OCI-LY3 (cell line): ENCODE measurements at regions not wholly inside any gene's neighbourhood (a gene's known extent, or its start where the extent isn't known, plus 50 kb on each side); places are given as distances from the start of the nearest gene placed in this dataset.

ENCODE experiments used
- H2AFZ ChIP-seq: fragments of 200-600, 300-600 bp; shearing (Covaris generic); 2 replicates; pipeline ENCODE4 v1.6.0; 2014; ENCODE audit warnings: antibody characterized with exemption, low read depth, low read length
- H3K27ac ChIP-seq: fragments of 200-600, 300-600 bp; sonication (generic); 2 replicates; pipeline ENCODE4 v1.5.1; 2014; ENCODE audit warnings: mild to moderate bottlenecking, low read length, moderate library complexity, mixed read lengths
- H3K27me3 ChIP-seq: fragments of 200-600, 300-600 bp; sonication (generic); 2 replicates; pipeline ENCODE4 v1.6.1; 2014; ENCODE audit warnings: low read depth, low read length, mixed read lengths
- H3K36me3 ChIP-seq: fragments of 200-600, 300-600 bp; sonication (generic); replicated peaks from 2 replicates; pipeline ENCODE3; 2014; ENCODE audit warnings: low read depth, low read length, mixed read lengths
- H3K4me1 ChIP-seq: fragments of 300-600, 200-600 bp; sonication (generic); 2 replicates; pipeline ENCODE4 v1.6.1; 2014; ENCODE audit warnings: low read length, mixed read lengths
- H3K4me2 ChIP-seq: fragments of 200-600, 300-600 bp; sonication (generic); 2 replicates; pipeline ENCODE4 v1.6.1; 2014; ENCODE audit warnings: low read length, mixed read lengths
- H3K4me3 ChIP-seq: fragments of 300-600, 200-600 bp; sonication (generic); 2 replicates; pipeline ENCODE4 v1.5.1; 2014; ENCODE audit warnings: antibody characterized with exemption, mild to moderate bottlenecking, low read length, moderate library complexity
- H3K79me2 ChIP-seq: fragments of 300-600, 200-600 bp; shearing (Covaris generic); 2 replicates; pipeline ENCODE4 v1.6.1; 2014; ENCODE audit warnings: mild to moderate bottlenecking, low read length, mixed read lengths
- H3K9ac ChIP-seq: fragments of 300-600, 200-600 bp; shearing (Covaris generic); 2 replicates; pipeline ENCODE4 v1.6.0; 2014; ENCODE audit warnings: mild to moderate bottlenecking, low read length, moderate library complexity
- H3K9me3 ChIP-seq: fragments of 200-600, 300-600 bp; shearing (Covaris generic); 2 replicates; pipeline ENCODE4 v1.6.1; 2014; ENCODE audit warnings: low read length, mixed read lengths; ENCODE audit not compliant: insufficient read depth
- H4K20me1 ChIP-seq: fragments of 200-600, 300-600 bp; sonication (generic); 2 replicates; pipeline ENCODE4 v1.6.1; 2016; ENCODE audit warnings: low read length, mixed read lengths; ENCODE audit not compliant: insufficient read depth
- CTCF ChIP-seq: fragments of 200-600, 300-600 bp; sonication (generic); IDR thresholded peaks from 2 replicates; pipeline ENCODE4 v1.5.1; 2014; ENCODE audit warnings: antibody characterized with exemption, low read length, low read depth
- EZH2phosphoT487 ChIP-seq: fragments of 200-600 bp; shearing (Covaris generic); IDR thresholded peaks from 2 replicates; pipeline ENCODE4 v1.6.1; 2018; ENCODE audit warnings: antibody characterized with exemption, mixed run types, low read depth

- H3K36me3 ChIP-seq = no peaks in the 10 kb centered on the region
- H3K27ac ChIP-seq = no peak overlapping the region
- H3K27me3 ChIP-seq = no peaks in the 10 kb centered on the region
- no peaks in the 10 kb centered on the region for H3K79me2 ChIP-seq
- H4K20me1 ChIP-seq = no peaks in the 10 kb centered on the region
- no peak overlapping the region for H3K9ac ChIP-seq
- H2AFZ ChIP-seq = no peak overlapping the region
- H3K4me1 ChIP-seq = no peaks in the 10 kb centered on the region
- no peak for TF ChIP-seq CTCF
- no peak for TF ChIP-seq EZH2phosphoT487
- no peak overlapping the region for H3K4me3 ChIP-seq
- no peaks in the 10 kb centered on the region for H3K9me3 ChIP-seq
- no peak overlapping the region for H3K4me2 ChIP-seq
Measured at GRCh38 chr22:34608540-34609115, 457.3 kb upstream of the ISX start.

- Histone ChIP-seq H3K4me3 (no peak overlapping the region), H3K36me3 (no peaks in the 10 kb centered on the region), H2AFZ (no peak overlapping the region), H3K9ac (no peak overlapping the region), H3K27me3 (no peaks in the 10 kb centered on the region), H3K27ac (no peak overlapping the region), H3K4me1 (no peaks in the 10 kb centered on the region), H3K9me3 (no peaks in the 10 kb centered on the region), H4K20me1 (no peaks in the 10 kb centered on the region), H3K4me2 (no peak overlapping the region), H3K79me2 (no peaks in the 10 kb centered on the region)
- TF ChIP-seq EZH2phosphoT487 = no peak
- no peak for TF ChIP-seq CTCF
Measured at GRCh38 chr22:34609646-34610045, 456.3 kb upstream of the ISX start.

- Histone ChIP-seq H3K9ac (no peak overlapping the region), H3K4me3 (no peak overlapping the region), H4K20me1 (no peaks in the 10 kb centered on the region), H3K9me3 (no peaks in the 10 kb centered on the region), H3K36me3 (no peaks in the 10 kb centered on the region), H3K4me2 (no peak overlapping the region), H3K27ac (no peak overlapping the region), H3K27me3 (no peaks in the 10 kb centered on the region), H3K4me1 (no peaks in the 10 kb centered on the region), H3K79me2 (no peaks in the 10 kb centered on the region), H2AFZ (no peak overlapping the region)
- TF ChIP-seq EZH2phosphoT487 (no peak), CTCF (no peak)
Measured at GRCh38 chr22:34620161-34620560, 445.8 kb upstream of the ISX start.

- Histone ChIP-seq H3K9ac (no peak overlapping the region), H4K20me1 (no peaks in the 10 kb centered on the region), H3K36me3 (no peaks in the 10 kb centered on the region), H3K4me1 (no peaks in the 10 kb centered on the region), H3K27me3 (no peaks in the 10 kb centered on the region), H3K4me2 (no peak overlapping the region), H3K79me2 (no peaks in the 10 kb centered on the region), H3K27ac (no peak overlapping the region), H3K9me3 (no peaks in the 10 kb centered on the region), H2AFZ (no peak overlapping the region), H3K4me3 (no peak overlapping the region)
- TF ChIP-seq CTCF (no peak), EZH2phosphoT487 (no peak)
Measured at GRCh38 chr22:34620832-34621231, 445.1 kb upstream of the ISX start.
